ENCODE measurements at regions not wholly inside any gene's neighbourhood (a gene's known extent, or its start where the extent isn't known, plus 50 kb on each side); places are given as distances from the start of the nearest gene placed in this dataset.

DNA sequence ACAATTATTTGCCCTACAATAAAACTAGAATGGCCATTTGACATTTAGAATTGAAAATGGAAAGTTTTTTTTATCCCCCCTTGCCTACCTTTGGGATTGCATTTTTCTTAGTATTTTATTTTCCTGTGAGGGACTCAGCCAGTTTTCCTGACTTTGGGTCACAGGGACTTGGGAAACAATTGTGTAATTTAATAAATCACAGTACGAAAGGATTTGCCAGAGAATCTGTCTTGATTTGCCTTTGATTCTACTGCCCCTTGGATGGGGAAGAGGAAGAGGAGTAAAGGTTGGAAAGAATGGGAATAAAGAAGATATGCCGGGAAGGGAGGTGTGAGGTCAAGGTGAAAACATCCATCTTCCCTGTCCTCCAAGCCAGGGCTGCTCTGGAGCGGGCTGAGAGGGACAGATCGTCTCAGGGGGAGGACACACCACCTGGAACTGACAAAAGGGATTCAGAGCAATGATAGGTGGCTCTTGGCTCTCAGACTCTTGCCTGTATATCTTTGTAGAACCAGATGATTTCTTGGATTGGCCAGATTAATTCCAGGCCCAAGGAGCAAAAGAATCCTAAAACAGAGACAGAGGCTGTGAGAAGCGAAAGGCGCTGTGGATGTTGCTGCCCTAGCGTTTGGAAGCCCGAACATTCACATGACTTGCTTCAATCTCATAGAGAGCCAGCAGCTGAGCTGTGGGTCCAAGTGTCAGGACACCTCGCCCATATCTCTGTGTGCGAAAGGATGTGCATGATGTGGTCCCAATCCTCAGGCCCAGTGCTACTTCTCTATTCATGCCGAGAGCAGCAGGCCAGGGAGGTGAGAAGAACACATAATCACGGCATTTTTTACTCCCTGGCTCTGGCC, 50.3 kb upstream of the ZEB1 start:
- FAIRE-seq (no peak), DNase-seq (no peak)
- H3K4me1 ChIP-seq (ENCODE audit: control insufficient read depth in 3 of 3, insufficient read depth in 2 of 3, low read depth in 1 of 3, low read length in 2 of 3), result no peaks in the 10 kb centered on the region
- 76 to 83% (median 83%) methylated on average over 12 of the region's 12 CpGs for WGBS, 3 donors
- H3K9me3 ChIP-seq (ENCODE audit: control insufficient read depth in 2 of 2, insufficient read depth in 1 of 2, low read depth in 1 of 2, low read length in 1 of 2), result no peaks in the 10 kb centered on the region
- H3K27me3 ChIP-seq (ENCODE audit: control insufficient read depth in 3 of 3, insufficient read depth in 3 of 3, low read length in 3 of 3), result no peaks in the 10 kb centered on the region
- H3K4me3 ChIP-seq (ENCODE audit: low read depth in 1 of 3, low read length in 3 of 3), result no peak overlapping the region
- no peaks in the 10 kb centered on the region for H3K36me3 ChIP-seq (ENCODE audit: control insufficient read depth in 3 of 3, insufficient read depth in 2 of 3, low read depth in 1 of 3, low read length in 3 of 3)
- H3K27ac ChIP-seq (ENCODE audit: low read depth in 1 of 3, low read length in 2 of 3), result no peak overlapping the region

Measured in small intestine (tissue), 7 donors.